GM19043 (cell line): ENCODE measurements at regions not wholly inside any gene's neighbourhood (a gene's known extent, or its start where the extent isn't known, plus 50 kb on each side); places are given as distances from the start of the nearest gene placed in this dataset.
"Not testable (repeated sequence)": the region's sequence is repeated elsewhere in the genome, so short reads cannot be mapped to it uniquely, and the experiment has no call there.

Experiments
- ATAC-seq: cut with Tn5 transposase; IDR thresholded peaks from one replicate; pipeline ENCODE4 v1.9.1; 2021; ENCODE audit warnings: low read depth; ENCODE audit not compliant: unreplicated experiment

DNA sequence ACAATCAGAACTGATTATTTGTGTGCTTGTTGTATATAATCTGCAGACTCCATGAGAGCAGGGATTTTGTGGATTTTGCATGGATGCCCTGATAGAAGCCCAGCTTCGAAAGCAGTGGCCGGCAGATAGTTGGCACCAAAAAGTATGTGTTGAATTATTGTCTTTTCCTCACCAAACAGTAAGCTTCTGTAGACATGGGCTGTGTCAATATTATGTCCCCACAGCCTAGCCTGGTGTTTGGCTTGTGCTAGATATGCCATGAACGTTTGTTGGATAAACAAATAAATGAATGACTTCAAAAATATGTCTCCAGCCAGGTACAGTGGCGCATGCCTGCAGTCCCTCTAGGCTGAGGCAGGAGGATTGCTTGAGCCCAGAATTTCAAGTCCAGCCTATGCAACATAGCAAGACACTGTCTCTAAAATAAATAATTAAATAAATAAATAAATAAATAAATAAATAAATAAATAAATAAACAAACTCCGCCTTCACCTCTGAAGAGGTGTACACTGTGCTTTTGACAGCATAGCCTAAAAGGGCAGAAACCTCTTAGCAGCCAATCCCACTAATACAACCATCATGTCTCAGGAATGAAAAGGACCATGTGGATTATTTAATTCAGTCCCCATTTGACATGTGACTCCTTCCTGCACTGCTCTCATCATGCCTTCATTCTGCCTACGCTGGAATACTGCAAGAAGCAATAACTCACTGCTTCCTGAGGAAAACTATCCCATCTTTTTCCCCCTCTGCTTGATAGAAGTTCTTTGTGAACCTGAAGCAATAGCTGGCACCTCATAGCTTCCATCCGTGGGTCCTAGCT, 335.2 kb downstream of the FBXW7 start:
- ATAC-seq, result no peak

DNA sequence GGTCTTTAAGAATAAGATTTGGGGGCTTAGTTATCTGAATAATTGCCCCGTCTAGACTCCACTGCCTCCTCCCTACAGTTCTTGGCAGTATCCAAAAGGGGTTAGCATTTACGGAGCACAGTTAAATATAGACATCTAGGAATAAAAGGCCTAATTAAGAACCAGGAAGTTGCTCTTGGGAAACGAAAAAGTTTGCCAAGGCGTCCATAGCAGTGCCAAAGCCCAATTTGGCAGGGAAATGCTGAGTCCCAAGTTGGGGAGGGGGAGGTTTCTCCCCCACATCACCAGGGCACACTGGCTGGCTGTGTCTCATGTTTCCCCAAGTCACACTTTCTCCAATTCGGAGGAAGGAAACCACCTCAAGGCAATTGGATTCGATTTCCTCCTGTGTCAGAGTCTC, 338.7 kb downstream of the FBXW7 start:
- ATAC-seq, result no peak

DNA sequence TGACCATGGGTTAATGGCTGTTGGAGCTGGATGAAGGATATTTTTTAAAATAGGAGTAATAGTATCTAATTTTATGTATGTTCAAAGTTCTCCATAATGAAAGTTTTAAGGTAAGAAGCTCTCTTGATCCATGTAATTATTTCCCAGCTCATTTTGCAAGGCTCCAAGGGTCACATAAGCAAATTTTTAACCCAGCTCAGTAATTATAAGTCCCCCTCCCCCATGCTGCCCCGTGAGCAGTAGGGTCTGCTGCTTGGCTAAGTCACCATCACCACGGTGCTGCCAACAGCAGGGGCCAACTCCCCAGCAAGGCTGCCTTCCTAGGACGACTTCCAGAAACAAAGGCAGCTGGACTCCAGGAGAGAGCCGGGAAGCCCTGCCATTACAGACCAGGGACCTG, 340.0 kb downstream of the FBXW7 start:
- no peak for ATAC-seq

- ATAC-seq, result no peak
These were observed 342.8 kb downstream of the FBXW7 start for GRCh38 chr4:152193059-152193458.

- ATAC-seq, result no peak
These were observed 345.0 kb downstream of the FBXW7 start for GRCh38 chr4:152190907-152191306.

DNA sequence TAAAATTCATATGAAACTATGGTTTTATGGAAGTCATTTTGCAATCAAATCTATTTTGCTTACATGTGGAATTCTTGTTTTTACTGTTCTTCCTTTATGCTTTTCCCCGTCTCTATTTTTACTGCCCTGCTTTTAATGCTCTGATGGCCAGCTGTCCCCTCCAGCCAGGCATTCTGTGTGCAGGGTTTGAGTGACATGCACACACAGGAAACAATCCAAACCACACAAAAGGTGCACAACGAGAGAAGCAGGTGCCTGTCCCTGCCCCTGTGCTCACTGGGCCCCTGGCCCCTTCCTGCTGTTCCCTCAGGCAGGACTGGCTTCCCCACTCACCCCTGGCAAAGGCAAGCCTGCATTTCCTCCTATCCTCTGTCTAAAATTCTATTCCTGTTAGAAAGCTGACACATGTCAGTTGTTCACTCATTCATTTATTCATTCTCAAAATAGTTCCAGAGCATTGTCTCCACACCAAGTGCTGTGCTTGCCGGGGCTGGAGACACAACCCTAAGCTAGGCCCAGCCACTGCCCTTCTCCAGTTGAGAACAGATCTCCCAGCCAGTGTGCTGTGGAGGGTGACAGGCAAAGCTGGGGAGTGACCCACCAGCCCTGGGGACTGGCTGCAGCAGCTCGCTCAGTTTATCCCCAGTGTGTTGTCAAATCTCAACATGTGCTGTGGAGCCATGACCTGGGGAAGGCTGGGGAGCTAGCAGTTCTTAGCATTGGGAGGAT, 346.3 kb downstream of the FBXW7 start:
- peak; percentile 83 for ATAC-seq

- ATAC-seq, result no peak
These were observed 347.1 kb downstream of the FBXW7 start for GRCh38 chr4:152188801-152189200.

DNA sequence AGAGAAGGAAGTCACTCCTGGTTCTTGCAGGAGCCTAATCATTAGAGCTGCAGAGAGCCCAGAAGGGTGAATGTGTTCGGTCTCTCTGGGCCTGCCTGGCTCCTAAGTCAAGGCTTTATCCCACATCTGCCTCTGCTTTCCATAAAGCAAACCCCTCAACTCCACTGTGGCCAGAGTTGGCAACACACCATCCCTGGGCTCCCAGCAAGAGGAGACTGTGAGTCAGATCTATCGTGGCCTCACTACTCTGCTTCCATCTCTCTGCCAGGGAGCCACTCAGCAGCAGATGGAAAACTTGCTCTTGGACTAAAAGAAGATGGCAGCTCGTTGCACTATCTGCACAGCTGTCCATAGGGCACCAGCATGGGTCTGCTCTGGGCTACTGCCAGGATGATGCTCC, 348.2 kb downstream of the FBXW7 start:
- ATAC-seq, result no peak

- no peak for ATAC-seq
These were observed 349.9 kb downstream of the FBXW7 start for GRCh38 chr4:152185786-152186550.

DNA sequence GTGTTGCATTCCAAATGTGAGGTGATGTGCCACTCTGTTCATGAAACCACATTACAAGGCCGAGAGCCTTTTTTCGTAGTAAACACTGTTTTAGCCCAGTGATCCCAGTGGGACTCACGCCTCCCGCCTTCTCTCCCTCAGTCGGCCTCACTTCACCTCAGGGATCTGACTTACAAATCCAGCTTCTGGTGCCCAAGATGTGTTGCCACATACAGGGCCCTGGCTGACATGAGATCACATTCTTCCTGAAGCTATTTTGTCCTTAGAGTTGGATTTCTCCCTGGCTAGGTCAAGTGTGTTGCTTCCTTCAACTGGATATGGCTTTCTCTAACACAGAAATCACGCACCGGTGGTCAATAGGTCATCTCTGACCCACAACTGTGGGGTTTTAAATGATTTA, 354.7 kb downstream of the FBXW7 start:
- ATAC-seq, result no peak

DNA sequence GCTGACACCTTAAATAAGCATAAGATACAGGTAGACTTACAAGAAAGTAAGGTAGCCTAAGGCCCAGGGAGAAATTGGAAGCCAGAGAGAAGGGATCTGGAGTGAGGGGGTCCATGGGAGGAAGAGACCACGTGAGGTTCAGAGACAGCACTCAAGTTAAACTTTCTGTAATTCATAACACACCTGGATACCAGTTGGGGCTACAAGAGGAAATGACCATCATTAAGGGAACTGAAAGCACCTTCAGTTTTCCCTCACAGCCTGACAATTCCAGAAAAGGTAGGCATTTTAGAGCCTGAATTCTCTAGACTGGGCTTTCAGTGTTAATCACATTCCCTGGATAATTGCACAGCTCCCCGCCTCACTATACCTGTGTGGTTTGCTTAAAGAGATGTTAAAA, 355.5 kb downstream of the FBXW7 start:
- ATAC-seq, result no peak

GRCh38 chr4:152177538-152177937, 358.4 kb downstream of the FBXW7 start:
- ATAC-seq, result not testable (repeated sequence)

DNA sequence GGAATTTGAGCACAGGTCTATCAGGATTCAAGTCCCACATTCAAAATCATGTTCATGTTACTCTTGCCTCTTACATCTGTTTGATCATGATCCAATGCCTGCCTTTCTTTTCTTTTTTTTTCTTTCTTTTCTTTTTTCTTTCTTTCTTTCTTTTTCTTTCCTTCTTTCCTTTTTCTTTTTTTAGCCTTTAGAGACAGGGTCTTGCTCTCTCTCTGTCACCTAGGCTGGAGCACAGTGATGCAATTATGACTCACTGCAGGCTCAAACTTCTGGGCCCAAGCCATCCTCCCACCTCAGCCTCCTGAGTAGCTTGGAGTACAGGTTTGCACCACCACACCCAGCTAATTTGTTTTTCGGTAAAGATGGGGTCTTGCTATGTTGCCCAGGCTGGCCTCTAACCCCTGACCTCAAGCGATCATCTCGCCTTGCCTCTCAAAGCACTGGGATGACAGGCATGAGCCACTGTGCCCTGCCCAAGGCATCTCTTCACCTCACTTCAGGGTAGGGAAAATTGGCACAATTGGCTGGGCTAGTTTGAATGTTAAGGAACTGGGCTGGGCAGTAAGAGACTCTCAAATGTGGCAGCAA, 359.2 kb downstream of the FBXW7 start:
- no peak for ATAC-seq

DNA sequence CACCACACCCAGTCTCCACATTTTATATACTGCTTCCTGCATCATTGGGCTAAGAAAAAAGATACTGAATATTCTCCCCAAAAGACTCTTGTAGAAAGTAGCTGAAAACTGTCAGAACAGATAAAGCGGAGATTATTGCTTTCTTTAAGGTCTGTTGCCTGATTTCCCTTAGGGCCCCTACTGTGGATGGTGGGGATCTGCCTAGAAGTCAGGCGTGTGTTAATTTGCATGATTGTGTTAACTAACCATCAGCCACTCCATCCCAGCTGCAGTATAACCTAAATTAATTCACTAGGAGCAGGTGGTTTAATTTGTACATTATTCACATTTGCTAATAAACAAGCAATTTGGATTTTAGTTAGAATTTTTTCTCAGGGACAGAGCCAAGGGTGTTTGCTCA, 360.3 kb downstream of the FBXW7 start:
- ATAC-seq, result no peak

DNA sequence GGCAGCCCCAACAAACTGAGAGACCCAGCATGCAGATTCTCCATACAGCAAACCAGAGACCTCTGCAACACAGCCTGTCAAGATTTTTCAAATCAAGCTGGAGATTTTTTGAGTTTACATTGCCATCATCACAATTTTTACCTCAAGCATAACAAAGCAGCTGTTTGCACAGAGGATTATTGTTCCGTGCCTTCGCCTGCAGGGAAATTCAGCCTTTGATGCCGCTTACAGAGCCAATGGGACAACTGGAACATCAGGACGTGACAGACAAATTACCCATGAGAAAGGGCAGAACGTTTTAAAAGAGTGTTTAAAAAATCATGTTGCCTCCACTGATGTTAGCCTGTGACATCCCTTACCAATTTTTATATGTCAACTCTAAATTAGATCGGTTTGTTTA, 363.7 kb downstream of the FBXW7 start:
- no peak for ATAC-seq

DNA sequence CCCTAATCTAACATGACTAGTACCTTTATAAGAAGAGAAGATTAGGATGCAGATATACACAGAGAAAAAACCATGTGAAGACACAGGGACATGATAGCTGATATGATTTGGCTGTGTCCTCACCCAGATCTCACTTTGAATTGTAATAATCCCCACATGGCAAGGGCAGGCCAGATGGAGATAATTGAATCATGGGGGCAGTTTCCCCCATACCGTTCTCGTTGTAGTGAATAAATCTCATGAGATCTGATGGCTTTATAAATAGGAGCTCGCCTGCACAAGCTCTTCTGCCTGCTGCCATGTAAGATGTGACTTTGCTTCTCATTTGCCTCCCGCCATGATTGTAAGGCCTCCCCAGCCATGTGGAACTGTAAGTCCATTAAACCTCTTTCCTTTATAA, 364.3 kb downstream of the FBXW7 start:
- no peak for ATAC-seq

DNA sequence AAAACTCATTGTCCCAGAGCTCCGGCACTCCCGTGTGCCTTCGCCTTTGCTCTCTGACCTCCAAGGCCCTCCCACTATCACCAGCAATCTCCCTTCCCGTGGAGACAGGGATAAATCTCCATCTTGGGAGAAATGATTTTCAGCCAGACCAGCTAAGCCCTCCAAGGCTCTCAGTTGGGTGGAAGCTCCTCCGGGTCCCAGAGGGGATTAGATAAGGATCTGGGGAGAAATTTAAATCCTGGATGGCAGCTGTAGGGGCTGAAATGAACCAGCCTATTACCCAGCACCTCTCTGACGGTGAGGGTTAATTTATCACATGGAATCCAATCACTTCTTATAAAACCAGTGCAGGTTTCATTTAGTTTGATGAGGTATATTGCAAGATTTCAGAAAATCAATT, 366.2 kb downstream of the FBXW7 start:
- no peak for ATAC-seq

DNA sequence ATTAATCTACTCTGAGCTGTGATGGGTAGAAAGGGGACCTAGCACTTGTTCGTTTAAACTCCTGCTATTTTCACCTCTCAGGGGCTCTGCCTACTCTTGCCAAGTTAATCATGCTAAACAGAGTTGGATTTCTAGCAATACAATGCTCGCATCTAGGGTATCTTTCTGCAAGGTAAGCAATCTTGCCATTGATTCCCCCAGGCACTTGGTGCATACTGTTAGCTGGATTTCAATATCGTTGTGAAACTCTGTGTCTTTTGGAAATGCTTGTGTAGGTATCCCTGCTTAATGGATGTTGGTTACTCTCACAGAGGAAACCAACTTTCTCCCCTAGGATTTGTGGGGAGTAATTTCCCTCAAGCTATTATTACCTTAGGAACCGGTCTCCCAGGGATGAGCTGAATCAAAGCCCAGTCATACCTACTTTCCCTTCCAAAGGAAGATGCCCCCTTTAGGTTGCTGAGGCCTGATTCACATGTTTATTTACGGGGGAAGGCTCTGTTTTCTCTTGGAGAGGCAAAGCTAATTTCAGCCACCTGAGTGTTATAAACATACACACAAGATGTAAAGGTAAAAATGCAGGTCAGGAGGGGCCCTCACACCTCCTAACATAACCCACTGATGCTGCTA, 366.8 kb downstream of the FBXW7 start:
- ATAC-seq, result no peak

DNA sequence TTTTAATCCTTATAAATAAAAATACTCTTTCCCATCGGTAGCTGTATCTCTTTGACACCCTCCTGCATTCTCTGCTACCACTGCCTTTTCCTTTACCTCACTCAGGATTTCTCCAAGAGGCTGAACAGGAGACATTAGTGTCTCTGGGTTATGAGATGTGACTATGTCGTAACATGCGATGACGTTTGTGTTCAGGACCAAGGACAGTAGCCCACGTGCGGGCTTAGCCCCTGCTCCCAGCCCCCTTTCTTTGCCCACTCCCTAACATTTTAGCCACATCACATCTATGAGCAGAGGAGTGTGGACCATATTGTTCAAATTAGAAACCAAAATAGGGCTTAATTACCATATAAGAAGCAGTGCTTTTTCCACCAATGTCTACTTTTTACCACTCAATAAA, 369.3 kb downstream of the FBXW7 start:
- no peak for ATAC-seq

DNA sequence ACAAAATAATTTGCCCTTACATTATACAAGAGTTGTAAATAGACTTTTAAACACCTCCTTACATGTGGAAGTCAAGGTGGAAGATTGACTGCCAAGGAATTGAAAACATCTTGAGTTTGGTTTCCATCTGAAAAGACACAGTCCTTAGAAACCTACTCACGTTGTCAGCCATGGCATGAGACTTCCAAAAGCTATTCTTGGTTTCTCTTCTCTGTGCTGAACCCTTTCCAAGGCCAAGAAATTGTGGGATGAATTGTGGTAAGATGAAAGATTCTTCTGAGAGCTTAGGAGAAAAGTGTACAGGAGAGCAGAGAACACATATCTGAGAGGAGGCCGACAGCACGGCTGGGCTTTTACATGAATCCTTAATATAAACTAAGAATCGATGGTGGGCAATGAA, 370.0 kb downstream of the FBXW7 start:
- no peak for ATAC-seq

DNA sequence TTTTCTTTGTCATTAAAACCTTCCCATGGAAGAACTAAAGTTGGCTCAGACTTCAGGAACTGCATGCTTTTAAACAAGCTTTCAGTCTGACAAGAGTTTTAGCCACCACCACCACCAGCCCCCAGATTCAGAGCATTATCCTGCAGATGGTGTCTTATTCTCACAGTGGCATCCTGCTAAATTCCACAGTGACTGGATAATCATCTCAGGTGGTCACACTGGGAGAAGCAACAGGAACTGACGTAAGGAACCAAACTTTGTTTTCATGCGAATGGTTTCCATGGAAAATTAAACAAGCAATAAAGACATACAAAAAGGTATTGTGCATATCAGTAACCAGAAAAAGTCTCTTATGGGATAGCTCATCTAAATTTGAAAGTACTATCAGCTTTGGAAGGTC, 370.7 kb downstream of the FBXW7 start:
- ATAC-seq, result no peak
